Right ventricle myocardium superior (tissue), 1 donor: ENCODE measurements at regions not wholly inside any gene's neighbourhood (a gene's known extent, or its start where the extent isn't known, plus 50 kb on each side); places are given as distances from the start of the nearest gene placed in this dataset.
"Not testable (repeated sequence)": the region's sequence is repeated elsewhere in the genome, so short reads cannot be mapped to it uniquely, and the experiment has no call there.

ENCODE experiments used
- ATAC-seq: fragments of 200-7000 bp; cut with Tn5 transposase; one replicate; pipeline ENCODE4 v1.9.1; 2020; ENCODE audit warnings: mild to moderate bottlenecking; ENCODE audit not compliant: poor library complexity
- DNase-seq: peaks from one replicate; pipeline ENCODE4 v3.0.0-alpha.2; 2020
- intact Hi-C: fragments of 100-400 bp; cut with DNase I; formaldehyde crosslinking; loops from one replicate; pipeline ENCODE4 v1.11.2; 2022
- donor health status: DM: no; HTN: yes; CAD: no; lungs with severe emphysema.

GRCh38 chr2:199216253-199216652 lies 241.5 kb downstream of the SATB2 start:
- ATAC-seq: no peak
- intact Hi-C loops: no loop called here
- no peak for DNase-seq

- intact Hi-C loops: no loop called here
- ATAC-seq: no peak
- no peak for DNase-seq
Measured at GRCh38 chr2:199207011-199207410, 250.7 kb downstream of the SATB2 start.

DNA sequence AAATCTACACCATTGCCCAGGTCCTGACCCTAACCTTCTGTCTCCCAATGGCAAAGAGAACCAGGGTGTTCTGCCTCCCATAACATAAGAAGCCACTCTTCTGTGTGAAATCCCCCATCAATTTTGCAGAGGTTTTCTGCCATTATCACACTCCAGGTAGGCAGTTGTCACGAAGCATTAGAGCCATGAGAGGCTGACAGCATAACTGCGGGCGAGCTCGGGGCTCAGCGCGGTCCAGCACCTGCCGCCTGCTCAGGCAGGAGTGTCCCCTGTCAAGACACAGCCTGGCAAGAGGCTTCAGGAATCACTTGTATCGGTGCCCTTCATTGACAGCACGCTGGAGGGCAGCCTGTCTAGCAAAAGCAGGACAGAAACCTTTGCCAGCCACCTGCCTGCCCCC lies 251.2 kb downstream of the SATB2 start:
- ATAC-seq (no peak), DNase-seq (no peak)
- intact Hi-C loops: no loop called here

GRCh38 chr2:199202964-199203363 lies 254.8 kb downstream of the SATB2 start:
- DNase-seq (no peak), ATAC-seq (no peak)
- intact Hi-C loops: no loop called here

- ATAC-seq (no peak), DNase-seq (no peak)
- intact Hi-C loops: no loop called here
Measured at GRCh38 chr2:199201539-199201938, 256.2 kb downstream of the SATB2 start.

- intact Hi-C loops: no loop called here
- DNase-seq: no peak
- ATAC-seq: no peak
Measured at GRCh38 chr2:199199797-199200196, 257.9 kb downstream of the SATB2 start.

DNA sequence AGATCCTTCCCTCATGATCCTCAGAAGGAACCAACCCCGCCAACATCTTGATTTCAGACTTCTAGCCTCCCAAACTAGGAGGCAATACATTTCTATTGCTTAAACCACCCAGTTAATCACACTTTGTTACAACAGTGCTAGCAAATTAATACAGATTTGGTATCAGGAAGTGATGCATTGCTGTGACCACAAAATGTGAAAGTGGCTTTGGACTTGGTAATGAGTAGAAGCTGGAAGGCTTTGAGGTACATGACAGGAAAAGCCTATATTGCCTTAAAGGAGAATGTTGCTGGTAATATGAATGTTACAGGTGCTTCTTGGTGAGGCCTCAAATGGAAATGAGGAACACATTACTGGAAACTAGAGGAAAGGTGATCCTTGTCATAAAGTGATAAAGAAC lies 260.3 kb downstream of the SATB2 start:
- DNase-seq (no peak), ATAC-seq (no peak)
- intact Hi-C loops: no loop called here

DNA sequence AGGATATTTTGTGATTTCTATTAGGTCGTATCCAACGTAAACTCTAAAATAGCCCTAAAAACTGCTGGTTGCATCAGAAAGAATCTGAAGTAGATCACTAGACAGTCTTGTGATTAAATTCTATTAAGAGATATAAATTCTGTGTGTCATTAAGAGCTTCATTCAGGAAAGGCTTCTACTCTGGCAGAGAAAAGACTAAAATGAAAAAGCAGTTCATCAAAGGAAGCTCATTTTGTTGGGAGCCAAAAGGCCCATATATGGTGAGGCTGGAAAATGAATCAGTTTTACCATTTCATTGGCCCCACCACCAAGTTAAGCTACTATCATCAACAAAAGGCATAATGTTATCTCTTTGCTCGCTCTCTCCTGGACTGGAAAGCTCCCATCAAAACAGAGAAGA lies 261.1 kb downstream of the SATB2 start:
- DNase-seq (no peak), ATAC-seq (no peak)
- intact Hi-C loops: no loop called here

DNA sequence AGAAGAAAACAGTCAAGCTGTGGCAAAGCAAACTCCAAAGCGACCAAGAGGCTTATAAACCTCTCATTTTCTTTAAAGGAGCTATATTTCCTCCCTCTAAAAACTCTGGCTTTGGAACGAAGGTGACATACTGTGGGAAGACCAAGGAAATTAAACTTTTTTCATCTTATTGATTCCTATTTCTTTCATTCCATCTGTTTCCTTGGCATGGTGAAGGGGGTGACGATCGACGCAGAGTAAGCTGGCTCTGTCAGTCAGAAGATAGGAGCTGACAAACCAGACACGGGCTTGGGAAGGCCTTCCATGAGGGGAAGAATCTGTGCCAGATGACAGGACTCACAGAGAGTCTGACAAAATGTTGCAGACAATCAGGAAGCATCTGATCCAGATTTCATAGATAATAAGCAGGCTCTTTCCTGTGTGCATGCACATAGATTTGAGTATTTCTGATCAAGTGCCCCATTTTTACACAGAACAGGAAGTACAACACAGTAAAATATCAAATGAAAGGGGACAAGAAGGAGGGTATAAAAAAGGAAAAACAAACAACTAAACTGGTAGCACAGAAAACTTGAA lies 261.7 kb downstream of the SATB2 start:
- ATAC-seq (no peak), DNase-seq (no peak)
- intact Hi-C loops: no loop called here

DNA sequence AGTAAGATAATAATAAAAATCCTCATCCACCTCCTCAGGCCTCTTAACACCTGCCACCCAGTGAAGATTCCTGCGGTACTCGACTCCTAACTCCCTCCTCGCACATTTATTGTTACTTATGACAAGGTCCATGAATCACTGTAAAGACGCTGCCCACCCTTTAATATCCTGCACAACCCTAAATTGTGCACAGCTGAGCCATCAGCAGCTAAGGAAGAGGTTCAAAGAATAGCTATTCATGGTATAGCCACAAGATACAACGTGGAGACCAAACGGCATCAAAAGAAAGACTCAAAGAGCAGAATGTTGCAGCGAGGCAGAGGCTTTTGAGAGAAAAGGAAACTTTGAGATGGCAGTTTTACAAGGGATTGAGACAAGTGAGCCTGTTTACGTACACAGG lies 266.3 kb downstream of the SATB2 start:
- intact Hi-C loops: no loop called here
- ATAC-seq: no peak
- no peak for DNase-seq

DNA sequence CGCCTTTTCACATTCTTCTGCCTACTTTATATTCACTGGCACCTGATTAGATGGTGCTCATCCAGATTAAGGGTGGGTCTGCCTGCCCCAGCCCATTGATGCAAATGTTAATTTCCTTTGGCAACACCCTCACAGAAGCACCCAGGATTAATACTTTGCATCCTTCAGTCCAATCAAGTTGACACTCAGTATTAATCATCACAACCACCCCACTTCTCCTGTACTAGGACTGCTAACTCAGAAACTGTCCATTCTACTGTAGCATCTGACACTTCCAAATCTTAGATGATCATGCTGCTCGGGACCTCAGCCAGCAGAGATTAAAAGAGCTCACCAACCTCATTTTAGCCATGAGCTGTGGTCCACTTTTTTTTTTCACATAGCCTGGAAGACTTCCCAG lies 268.5 kb downstream of the SATB2 start:
- DNase-seq: no peak
- ATAC-seq: no peak
- intact Hi-C loops: no loop called here

GRCh38 chr2:199186301-199186751 lies 271.4 kb downstream of the SATB2 start:
- intact Hi-C loops: no loop called here
- ATAC-seq: no peak
- no peak for DNase-seq

DNA sequence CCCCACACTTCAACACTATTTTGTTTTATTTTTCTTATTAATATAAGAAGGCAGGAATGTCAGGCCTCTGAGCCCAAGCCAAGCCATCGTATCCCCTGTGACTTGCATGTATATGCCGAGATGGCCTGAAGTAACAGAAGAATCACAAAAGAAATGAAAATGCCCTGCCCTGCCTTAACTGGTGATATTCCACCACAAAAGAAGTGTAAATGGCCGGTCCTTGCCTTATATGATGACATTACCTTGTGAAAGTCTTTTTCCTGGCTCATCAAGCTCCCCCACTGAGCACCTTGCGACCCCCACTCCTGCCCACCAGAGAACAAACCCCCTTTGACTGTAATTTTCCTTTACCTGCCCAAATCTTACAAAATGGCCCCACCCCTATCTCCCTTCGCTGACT lies 272.6 kb downstream of the SATB2 start:
- DNase-seq, intact Hi-C loops, ATAC-seq: not testable (repeated sequence)

DNA sequence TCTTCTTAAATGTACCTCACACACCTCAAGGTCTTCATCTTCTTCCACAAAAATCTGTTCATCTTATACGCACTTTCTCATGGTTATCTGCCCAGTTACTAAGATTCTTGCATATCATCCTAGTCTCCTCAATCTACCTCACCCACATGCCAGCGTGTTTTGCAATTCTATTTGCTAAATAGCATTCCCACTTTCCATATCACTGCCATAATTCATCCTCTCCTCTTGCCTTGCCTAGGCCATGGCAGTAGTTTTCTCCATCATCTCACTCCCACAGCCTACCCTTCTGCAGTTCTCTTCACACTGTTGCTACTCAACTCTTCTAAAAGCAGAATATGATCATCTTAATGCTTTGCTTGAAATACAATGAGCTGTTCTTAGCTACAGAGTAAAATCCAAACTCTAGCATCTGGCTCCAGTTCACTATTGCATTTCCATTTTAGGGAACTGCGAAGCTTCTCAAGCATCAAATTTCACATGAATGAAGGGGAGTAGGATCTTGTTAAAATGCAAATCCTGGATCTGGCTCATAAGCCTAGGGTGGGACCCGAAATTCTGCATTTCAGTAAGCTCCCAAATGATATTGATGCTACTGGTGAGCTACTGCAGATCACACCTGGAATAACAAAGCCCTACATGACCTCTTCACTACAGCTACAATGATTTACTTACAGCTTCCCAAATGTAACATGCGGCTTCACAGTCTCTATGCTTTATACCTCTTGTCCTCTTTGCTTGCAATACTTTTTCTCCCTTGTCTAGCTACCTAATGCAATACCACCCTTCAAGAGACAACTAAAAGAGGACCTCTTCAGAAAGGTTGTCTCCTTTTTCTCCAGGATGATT lies 293.9 kb downstream of the SATB2 start:
- intact Hi-C loops: no loop called here
- ATAC-seq: no peak
- no peak for DNase-seq

DNA sequence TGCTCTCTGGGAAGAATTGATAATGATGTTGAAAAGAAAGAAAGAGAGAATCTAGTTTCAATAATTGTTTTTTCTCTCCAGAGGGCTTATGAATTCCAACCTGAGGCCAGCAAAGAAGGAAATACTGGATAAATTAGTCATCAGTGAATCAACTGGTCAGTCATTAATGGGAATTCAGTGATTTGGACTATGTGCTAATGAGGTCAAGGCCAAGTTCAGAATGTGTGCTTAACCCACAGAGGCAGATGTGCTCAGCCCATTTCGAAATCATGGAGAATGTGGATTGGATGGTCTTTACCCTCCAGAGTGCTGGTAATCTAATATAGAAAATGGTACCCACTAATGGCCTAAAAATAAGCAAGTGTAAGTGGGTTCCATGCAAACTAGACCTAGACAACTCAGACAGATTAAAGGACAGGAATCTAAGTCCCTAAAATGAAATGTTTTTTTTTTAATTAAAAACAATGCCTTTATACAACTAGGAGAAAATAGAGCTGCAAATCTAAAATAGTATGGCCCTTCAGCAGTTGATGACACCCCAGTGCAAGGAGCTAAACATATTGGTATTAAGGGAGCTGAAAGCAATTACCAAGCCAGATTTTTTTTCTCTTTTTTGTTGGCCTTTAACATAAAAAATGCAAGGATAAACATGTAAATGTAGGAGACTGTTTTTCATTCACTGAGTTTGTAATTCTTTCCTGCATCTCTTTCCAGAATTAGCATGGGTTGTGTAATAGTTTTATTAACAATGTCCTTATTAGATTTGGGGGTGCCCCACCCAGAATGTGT lies 296.9 kb downstream of the SATB2 start:
- DNase-seq: no peak
- intact Hi-C loops: no loop called here
- ATAC-seq: no peak

DNA sequence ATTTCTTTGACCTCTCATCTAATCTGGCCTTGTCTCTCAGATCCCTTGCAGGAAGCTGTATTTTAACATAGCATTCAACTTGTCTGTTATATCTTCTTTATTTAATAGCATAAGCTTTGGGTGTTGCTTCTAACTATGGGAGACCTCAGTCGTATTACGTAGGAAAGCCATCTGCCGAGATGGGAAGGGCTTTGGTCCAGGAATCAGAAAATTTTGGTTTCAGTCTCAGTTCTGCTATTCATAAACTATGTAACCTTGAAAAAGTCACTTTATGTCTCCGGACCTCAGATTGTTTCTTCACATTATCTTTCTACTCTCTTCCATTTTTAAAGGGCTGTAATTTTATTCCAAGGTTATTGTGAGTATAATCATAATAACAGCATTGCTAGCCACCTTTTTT lies 297.7 kb downstream of the SATB2 start:
- intact Hi-C loops: no loop called here
- ATAC-seq: no peak
- no peak for DNase-seq

- intact Hi-C loops: no loop called here
- no peak for ATAC-seq
- DNase-seq: no peak
Measured at GRCh38 chr2:199148076-199148845, 309.5 kb downstream of the SATB2 start.

- intact Hi-C loops: no loop called here
- no peak for DNase-seq
- ATAC-seq: no peak
Measured at GRCh38 chr2:199147216-199147615, 310.5 kb downstream of the SATB2 start.

DNA sequence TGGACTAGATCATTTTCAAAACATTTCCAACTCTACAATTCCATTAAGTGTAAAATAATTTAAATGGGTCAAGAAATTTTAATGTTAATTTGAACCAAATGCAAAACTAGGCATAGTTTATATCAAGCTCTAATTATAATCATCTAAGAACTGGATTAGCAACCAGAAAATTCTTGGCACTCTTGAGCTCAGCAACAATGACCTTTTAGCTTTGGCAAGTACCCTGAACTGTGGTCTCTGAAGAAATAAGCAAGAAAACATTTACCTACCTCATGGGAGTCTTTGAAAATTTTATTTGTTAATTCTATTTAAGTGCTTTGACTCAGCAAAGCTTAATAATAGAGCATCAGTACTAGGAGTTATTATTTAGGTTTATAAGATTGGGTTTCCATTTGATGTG lies 313.2 kb downstream of the SATB2 start:
- ATAC-seq (no peak), DNase-seq (no peak)
- intact Hi-C loops: no loop called here
